HEK293 (cell line): ENCODE measurements at regions not wholly inside any gene's neighbourhood (a gene's known extent, or its start where the extent isn't known, plus 50 kb on each side); places are given as distances from the start of the nearest gene placed in this dataset.

Experiments
- HOXC10 ChIP-seq: sonication (generic); formaldehyde crosslinking; IDR thresholded peaks from 2 replicates; pipeline ENCODE4 v1.8.1; 2023; ENCODE audit warnings: mild to moderate bottlenecking, missing genetic modification reagents
- ZBTB1 ChIP-seq: fragments of 450-650 bp; formaldehyde crosslinking; IDR thresholded peaks from 2 replicates; pipeline ENCODE4 v1.5.1; 2016; ENCODE audit warnings: missing biosample characterization, missing genetic modification characterization
- ZBTB26 ChIP-seq: fragments of 450-650 bp; formaldehyde crosslinking; optimal IDR thresholded peaks from 2 replicates; pipeline ENCODE3; 2016; ENCODE audit warnings: missing biosample characterization, mild to moderate bottlenecking, missing genetic modification characterization
- ZBTB8A ChIP-seq: fragments of 450-650 bp; formaldehyde crosslinking; IDR thresholded peaks from 2 replicates; pipeline ENCODE4 v1.5.1; 2016; ENCODE audit warnings: missing biosample characterization, missing genetic modification characterization
- ZNF513 ChIP-seq: fragments of 450-650 bp; IDR thresholded peaks from 2 replicates; pipeline ENCODE4 v1.5.1; 2018; ENCODE audit warnings: missing biosample characterization, missing genetic modification characterization
- ZNF639 ChIP-seq: fragments of 450-650 bp; formaldehyde crosslinking; IDR thresholded peaks from 2 replicates; pipeline ENCODE4 v1.5.1; 2016; ENCODE audit warnings: missing biosample characterization, missing genetic modification characterization
- ZNF776 ChIP-seq: fragments of 450-650 bp; formaldehyde crosslinking; IDR thresholded peaks from 2 replicates; pipeline ENCODE4 v1.5.0; 2017; ENCODE audit warnings: missing biosample characterization, missing genetic modification characterization, borderline replicate concordance
- TF ChIP-seq, protein P1 (sequence below): fragments of 450-650 bp; formaldehyde crosslinking; IDR thresholded peaks from 2 replicates; pipeline ENCODE4 v1.5.1; 2016; ENCODE audit warnings: missing biosample characterization, missing genetic modification characterization
- TF ChIP-seq, protein P2 (sequence below): fragments of 450-650 bp; formaldehyde crosslinking; IDR thresholded peaks from 2 replicates; pipeline ENCODE4 v1.5.1; 2016; ENCODE audit warnings: missing biosample characterization, missing genetic modification characterization

GRCh38 chr10:52469970-52470705, 156.1 kb downstream of the DKK1 start:
- TF ChIP-seq, protein P1, sequence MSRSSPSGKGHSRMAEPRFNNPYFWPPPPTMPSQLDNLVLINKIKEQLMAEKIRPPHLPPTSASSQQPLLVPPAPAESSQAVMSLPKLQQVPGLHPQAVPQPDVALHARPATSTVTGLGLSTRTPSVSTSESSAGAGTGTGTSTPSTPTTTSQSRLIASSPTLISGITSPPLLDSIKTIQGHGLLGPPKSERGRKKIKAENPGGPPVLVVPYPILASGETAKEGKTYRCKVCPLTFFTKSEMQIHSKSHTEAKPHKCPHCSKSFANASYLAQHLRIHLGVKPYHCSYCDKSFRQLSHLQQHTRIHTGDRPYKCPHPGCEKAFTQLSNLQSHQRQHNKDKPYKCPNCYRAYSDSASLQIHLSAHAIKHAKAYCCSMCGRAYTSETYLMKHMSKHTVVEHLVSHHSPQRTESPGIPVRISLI (tag by site-specific recombination), result no peak
- TF ChIP-seq ZNF776 (tag by site-specific recombination) (no peak), ZNF513 (tag by site-specific recombination) (no peak), ZBTB8A (tag by site-specific recombination) (no peak), ZBTB1 (no peak), ZNF639 (tag by site-specific recombination) (no peak), HOXC10 (no peak), ZBTB26 (tag by site-specific recombination) (no peak)
- TF ChIP-seq, protein P2, sequence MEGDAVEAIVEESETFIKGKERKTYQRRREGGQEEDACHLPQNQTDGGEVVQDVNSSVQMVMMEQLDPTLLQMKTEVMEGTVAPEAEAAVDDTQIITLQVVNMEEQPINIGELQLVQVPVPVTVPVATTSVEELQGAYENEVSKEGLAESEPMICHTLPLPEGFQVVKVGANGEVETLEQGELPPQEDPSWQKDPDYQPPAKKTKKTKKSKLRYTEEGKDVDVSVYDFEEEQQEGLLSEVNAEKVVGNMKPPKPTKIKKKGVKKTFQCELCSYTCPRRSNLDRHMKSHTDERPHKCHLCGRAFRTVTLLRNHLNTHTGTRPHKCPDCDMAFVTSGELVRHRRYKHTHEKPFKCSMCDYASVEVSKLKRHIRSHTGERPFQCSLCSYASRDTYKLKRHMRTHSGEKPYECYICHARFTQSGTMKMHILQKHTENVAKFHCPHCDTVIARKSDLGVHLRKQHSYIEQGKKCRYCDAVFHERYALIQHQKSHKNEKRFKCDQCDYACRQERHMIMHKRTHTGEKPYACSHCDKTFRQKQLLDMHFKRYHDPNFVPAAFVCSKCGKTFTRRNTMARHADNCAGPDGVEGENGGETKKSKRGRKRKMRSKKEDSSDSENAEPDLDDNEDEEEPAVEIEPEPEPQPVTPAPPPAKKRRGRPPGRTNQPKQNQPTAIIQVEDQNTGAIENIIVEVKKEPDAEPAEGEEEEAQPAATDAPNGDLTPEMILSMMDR (tag by site-specific recombination), result no peak
